Chondrocyte (in vitro differentiated cells): ENCODE measurements at regions not wholly inside any gene's neighbourhood (a gene's known extent, or its start where the extent isn't known, plus 50 kb on each side); places are given as distances from the start of the nearest gene placed in this dataset.

ENCODE experiments used
- DNase-seq: peaks from one replicate; pipeline ENCODE4 v3.0.0; 2021; ENCODE audit warnings: mixed read lengths, low spot score
- H3K27ac Mint-ChIP-seq: one replicate; pipeline ENCODE4 v1.8.0; 2021; ENCODE audit warnings: mild to moderate bottlenecking, moderate library complexity, mixed read lengths; ENCODE audit not compliant: unreplicated experiment
- H3K27me3 Mint-ChIP-seq: 2 replicates; pipeline ENCODE4 v1.8.0; 2021; ENCODE audit warnings: low read depth, mixed read lengths
- H3K36me3 Mint-ChIP-seq: 2 replicates; pipeline ENCODE4 v1.8.0; 2021; ENCODE audit warnings: low read depth, mixed read lengths
- H3K4me1 Mint-ChIP-seq: 2 replicates; pipeline ENCODE4 v1.8.0; 2021; ENCODE audit warnings: low read depth, mild to moderate bottlenecking, mixed read lengths
- H3K4me3 Mint-ChIP-seq: one replicate; pipeline ENCODE4 v1.8.0; 2021; ENCODE audit warnings: mild to moderate bottlenecking, moderate library complexity, mixed read lengths; ENCODE audit not compliant: unreplicated experiment
- H3K9me3 Mint-ChIP-seq: 2 replicates; pipeline ENCODE4 v1.8.0; 2021; ENCODE audit warnings: low read depth, mixed read lengths
- TF ChIP-seq, protein P1 (sequence below): fragments of 200-600 bp; sonication (generic); IDR thresholded peaks from 2 replicates; pipeline ENCODE4 v1.5.0; 2021; ENCODE audit warnings: antibody characterized with exemption, mild to moderate bottlenecking, moderate library complexity

DNA sequence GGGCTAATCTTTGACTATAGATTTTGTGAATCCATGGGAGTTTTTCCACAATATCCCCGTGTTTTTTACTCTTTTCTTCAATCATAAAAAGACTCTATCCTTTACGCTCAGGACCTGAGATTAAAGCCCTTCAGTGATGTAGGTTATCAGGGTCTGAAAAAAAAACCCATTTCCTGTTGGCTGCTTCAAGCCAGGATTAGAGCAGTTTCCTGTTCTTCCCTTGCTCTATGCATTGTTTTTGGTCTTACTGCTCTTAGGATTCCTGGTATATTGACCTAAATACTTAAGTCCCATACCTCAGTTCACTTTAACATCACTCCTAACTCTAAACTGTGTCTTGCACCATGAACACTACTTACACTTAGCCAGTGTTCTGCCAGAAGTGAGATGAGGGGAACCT is 319.3 kb upstream of the CHD1 start:
- no peak for DNase-seq
- no peak overlapping the region for H3K27ac Mint-ChIP-seq
- no peaks in the 10 kb centered on the region for H3K4me1 Mint-ChIP-seq
- no peaks in the 10 kb centered on the region for H3K36me3 Mint-ChIP-seq
- H3K27me3 Mint-ChIP-seq: peaks cover 4% of the 10 kb centered on the region
- peaks cover 2% of the 10 kb centered on the region for H3K9me3 Mint-ChIP-seq
- no peak overlapping the region for H3K4me3 Mint-ChIP-seq
- TF ChIP-seq, protein P1, sequence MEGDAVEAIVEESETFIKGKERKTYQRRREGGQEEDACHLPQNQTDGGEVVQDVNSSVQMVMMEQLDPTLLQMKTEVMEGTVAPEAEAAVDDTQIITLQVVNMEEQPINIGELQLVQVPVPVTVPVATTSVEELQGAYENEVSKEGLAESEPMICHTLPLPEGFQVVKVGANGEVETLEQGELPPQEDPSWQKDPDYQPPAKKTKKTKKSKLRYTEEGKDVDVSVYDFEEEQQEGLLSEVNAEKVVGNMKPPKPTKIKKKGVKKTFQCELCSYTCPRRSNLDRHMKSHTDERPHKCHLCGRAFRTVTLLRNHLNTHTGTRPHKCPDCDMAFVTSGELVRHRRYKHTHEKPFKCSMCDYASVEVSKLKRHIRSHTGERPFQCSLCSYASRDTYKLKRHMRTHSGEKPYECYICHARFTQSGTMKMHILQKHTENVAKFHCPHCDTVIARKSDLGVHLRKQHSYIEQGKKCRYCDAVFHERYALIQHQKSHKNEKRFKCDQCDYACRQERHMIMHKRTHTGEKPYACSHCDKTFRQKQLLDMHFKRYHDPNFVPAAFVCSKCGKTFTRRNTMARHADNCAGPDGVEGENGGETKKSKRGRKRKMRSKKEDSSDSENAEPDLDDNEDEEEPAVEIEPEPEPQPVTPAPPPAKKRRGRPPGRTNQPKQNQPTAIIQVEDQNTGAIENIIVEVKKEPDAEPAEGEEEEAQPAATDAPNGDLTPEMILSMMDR: no peak

- TF ChIP-seq, protein P1: no peak
- no peak for DNase-seq
- Mint-ChIP-seq H3K27me3 (peaks cover 4% of the 10 kb centered on the region), H3K4me3 (no peak overlapping the region), H3K4me1 (no peaks in the 10 kb centered on the region), H3K9me3 (no peaks in the 10 kb centered on the region), H3K27ac (no peak overlapping the region), H3K36me3 (no peaks in the 10 kb centered on the region)
These were observed 318.5 kb upstream of the CHD1 start for GRCh38 chr5:99247346-99247745.

- H3K4me3 Mint-ChIP-seq: no peak overlapping the region
- H3K27me3 Mint-ChIP-seq: peaks cover 19% of the 10 kb centered on the region
- H3K36me3 Mint-ChIP-seq: no peaks in the 10 kb centered on the region
- TF ChIP-seq, protein P1: no peak
- DNase-seq: no peak
- no peaks in the 10 kb centered on the region for H3K9me3 Mint-ChIP-seq
- no peak overlapping the region for H3K27ac Mint-ChIP-seq
- no peaks in the 10 kb centered on the region for H3K4me1 Mint-ChIP-seq
These were observed 314.3 kb upstream of the CHD1 start for GRCh38 chr5:99243111-99243510.

DNA sequence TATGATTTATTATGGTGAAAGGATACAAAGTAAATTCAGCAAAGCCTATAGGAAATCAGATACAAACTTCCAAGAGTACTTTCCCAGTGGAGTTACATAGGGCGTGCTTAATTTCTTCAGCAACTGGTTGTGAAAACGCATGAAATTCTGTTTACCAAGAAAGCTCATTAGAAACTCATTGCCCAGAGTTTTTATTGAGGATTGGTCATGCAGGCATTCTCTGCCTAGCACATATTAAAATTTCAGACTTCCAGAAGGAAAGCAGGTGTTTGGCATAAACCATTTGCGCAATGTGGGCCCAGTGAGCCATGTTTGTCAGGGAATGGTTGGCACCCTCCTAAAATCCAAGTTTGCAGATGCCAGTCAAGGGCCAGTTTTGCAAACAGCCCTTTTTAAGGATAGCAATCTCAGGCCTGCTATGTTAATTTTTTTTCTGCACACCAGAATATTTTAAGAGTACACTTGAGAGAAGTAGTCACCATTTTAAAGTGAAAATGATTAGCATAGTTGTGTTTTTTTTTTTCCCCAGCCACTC is 311.1 kb upstream of the CHD1 start:
- Mint-ChIP-seq H3K36me3 (no peaks in the 10 kb centered on the region), H3K27ac (no peak overlapping the region), H3K4me1 (no peaks in the 10 kb centered on the region), H3K4me3 (no peak overlapping the region), H3K27me3 (peaks cover 16% of the 10 kb centered on the region), H3K9me3 (peaks cover 2% of the 10 kb centered on the region)
- TF ChIP-seq, protein P1: no peak
- no peak for DNase-seq

GRCh38 chr5:99191206-99191745 is 262.5 kb upstream of the CHD1 start:
- Mint-ChIP-seq H3K36me3 (no peaks in the 10 kb centered on the region), H3K27me3 (peaks cover 24% of the 10 kb centered on the region), H3K9me3 (no peaks in the 10 kb centered on the region), H3K4me3 (no peak overlapping the region), H3K27ac (no peak overlapping the region), H3K4me1 (peaks cover 3% of the 10 kb centered on the region)
- DNase-seq: no peak
- TF ChIP-seq, protein P1: no peak
